Neural crest cell (in vitro differentiated cells): ENCODE measurements at regions not wholly inside any gene's neighbourhood (a gene's known extent, or its start where the extent isn't known, plus 50 kb on each side); places are given as distances from the start of the nearest gene placed in this dataset.

Source experiments
- DNase-seq: peaks from one replicate; pipeline ENCODE4 v3.0.0; 2021; ENCODE audit warnings: low read depth, mixed read lengths, low spot score
- H3K27ac Mint-ChIP-seq: one replicate; pipeline ENCODE4 v1.8.0; 2021; ENCODE audit warnings: mild to moderate bottlenecking, mixed read lengths; ENCODE audit not compliant: unreplicated experiment
- H3K27me3 Mint-ChIP-seq: 2 replicates; pipeline ENCODE4 v1.8.0; 2021; ENCODE audit warnings: low read depth, mild to moderate bottlenecking, mixed read lengths
- H3K36me3 Mint-ChIP-seq: 2 replicates; pipeline ENCODE4 v1.8.0; 2021; ENCODE audit warnings: low read depth, mild to moderate bottlenecking, mixed read lengths
- H3K4me1 Mint-ChIP-seq: 2 replicates; pipeline ENCODE4 v1.8.0; 2021; ENCODE audit warnings: mixed read lengths
- H3K4me3 Mint-ChIP-seq: one replicate; pipeline ENCODE4 v1.8.0; 2021; ENCODE audit warnings: mild to moderate bottlenecking, mixed read lengths
- H3K9me3 Mint-ChIP-seq: 2 replicates; pipeline ENCODE4 v1.8.0; 2021; ENCODE audit warnings: mixed read lengths
- CTCF ChIP-seq: fragments of 200-600 bp; sonication (generic); conservative IDR thresholded peaks from 2 replicates; pipeline ENCODE4 v1.5.0; 2021; ENCODE audit warnings: antibody characterized with exemption, mild to moderate bottlenecking

DNA sequence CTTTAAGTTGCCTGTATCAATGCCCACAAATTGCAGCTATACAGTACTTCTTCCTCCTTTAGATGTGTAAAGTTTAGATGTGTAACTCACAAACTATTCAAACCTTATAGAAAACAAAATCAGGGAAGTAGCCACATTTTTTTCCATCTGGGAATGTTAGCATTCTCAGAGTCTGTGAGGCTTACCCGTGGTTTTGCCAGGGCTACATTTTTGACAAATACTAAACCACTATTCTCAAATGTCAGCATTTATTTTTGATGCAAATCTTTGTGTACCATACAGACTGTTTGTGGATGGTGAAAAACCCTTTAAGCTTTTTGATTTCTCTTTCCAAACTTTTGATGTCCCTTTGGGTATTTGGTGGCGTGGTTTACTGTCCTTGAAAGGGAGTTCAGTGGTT, 216.4 kb downstream of the POSTN start:
- Mint-ChIP-seq H3K4me1 (peaks cover 11% of the 10 kb centered on the region), H3K4me3 (no peak overlapping the region), H3K27ac (no peak overlapping the region), H3K9me3 (no peaks in the 10 kb centered on the region), H3K36me3 (no peaks in the 10 kb centered on the region), H3K27me3 (no peaks in the 10 kb centered on the region)
- no peak for TF ChIP-seq CTCF
- DNase-seq = no peak

DNA sequence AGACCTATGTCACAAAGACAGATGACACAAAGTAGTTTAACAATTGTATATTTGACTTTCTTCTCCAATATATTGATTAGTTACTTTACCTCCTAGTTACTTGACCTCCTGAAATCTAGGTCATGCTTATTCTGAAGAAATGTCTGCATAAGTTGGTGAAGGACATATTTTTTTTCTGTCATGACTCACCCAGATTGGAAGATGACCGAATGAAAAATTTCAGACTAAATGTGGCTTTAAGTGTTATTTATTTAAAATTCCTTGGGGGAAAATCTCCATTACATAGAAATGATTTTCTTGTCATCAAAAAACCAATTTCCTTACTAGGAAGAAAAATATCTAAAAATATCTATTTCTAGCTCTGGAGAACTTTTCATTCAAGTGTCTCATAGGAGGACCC, 217.1 kb downstream of the POSTN start:
- H3K4me3 Mint-ChIP-seq = no peak overlapping the region
- no peak for TF ChIP-seq CTCF
- no peaks in the 10 kb centered on the region for H3K36me3 Mint-ChIP-seq
- no peaks in the 10 kb centered on the region for H3K27me3 Mint-ChIP-seq
- H3K4me1 Mint-ChIP-seq = peaks cover 11% of the 10 kb centered on the region
- DNase-seq = no peak
- no peaks in the 10 kb centered on the region for H3K9me3 Mint-ChIP-seq
- H3K27ac Mint-ChIP-seq = no peak overlapping the region

DNA sequence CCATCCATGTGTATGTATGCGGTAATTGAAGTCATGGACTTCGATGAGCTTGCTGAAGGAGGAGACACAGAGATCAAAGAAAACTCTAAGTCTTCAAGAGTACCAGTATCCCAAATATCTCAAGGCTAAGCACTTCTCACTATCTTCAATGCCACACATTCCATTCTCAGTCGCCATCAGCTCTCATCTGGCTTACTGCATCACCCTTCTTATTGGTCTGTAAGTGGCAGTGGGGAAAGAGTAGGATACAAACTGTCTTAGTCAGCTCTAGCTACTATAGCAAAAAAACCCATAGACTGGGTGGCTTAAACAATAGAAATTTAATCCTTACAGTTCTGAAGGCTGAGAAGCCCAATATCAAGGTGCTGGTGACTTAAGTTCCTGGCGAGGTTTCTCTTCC, 218.7 kb downstream of the POSTN start:
- Mint-ChIP-seq H3K36me3 (no peaks in the 10 kb centered on the region), H3K4me1 (peaks cover 11% of the 10 kb centered on the region), H3K9me3 (no peaks in the 10 kb centered on the region), H3K27ac (no peak overlapping the region), H3K4me3 (no peak overlapping the region), H3K27me3 (no peaks in the 10 kb centered on the region)
- no peak for TF ChIP-seq CTCF
- no peak for DNase-seq

GRCh38 chr13:37375724-37376123, 222.8 kb downstream of the POSTN start:
- no peaks in the 10 kb centered on the region for H3K4me1 Mint-ChIP-seq
- no peaks in the 10 kb centered on the region for H3K36me3 Mint-ChIP-seq
- H3K4me3 Mint-ChIP-seq = no peak overlapping the region
- DNase-seq = no peak
- H3K9me3 Mint-ChIP-seq = no peaks in the 10 kb centered on the region
- H3K27me3 Mint-ChIP-seq = no peaks in the 10 kb centered on the region
- TF ChIP-seq CTCF = no peak
- no peak overlapping the region for H3K27ac Mint-ChIP-seq

DNA sequence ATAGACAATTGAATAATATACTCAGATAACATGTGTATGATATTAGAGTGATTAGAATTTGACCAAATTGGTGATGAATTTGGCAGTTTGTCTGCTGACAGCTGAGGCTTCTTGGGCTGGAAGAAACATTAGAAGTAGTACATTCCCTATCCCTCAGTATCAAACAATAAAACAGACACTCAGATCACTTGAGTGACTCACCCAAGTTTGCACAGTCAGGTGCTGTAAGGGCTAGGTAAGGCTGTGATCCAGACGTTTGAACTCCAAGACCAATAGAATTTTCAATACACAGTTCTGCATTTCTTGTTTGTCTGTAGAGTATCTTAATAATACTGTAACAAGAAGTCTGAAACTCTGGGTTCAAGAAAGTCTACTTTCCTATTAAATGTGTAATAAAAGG, 223.5 kb downstream of the POSTN start:
- Mint-ChIP-seq H3K27ac (no peak overlapping the region), H3K4me3 (no peak overlapping the region), H3K4me1 (no peaks in the 10 kb centered on the region), H3K27me3 (no peaks in the 10 kb centered on the region), H3K36me3 (no peaks in the 10 kb centered on the region), H3K9me3 (no peaks in the 10 kb centered on the region)
- no peak for TF ChIP-seq CTCF
- no peak for DNase-seq

DNA sequence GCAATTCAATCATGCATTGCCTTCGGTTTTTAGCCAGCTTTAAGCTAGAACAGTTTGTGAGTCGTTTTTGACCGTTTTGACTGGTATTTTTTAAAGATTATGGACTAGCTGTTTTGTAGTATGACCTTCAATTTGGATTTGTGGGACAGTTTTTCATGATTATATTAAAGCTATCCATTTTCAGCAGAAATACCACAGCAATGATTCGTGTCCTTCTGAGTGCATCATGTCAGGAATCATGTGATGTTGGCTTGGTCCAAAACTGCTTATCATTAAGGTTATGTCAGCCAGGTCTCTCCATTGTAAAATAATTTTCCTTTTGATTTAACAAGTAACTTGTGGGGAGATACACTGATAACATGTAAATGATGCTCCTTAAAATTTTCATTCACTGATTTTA, 229.0 kb downstream of the POSTN start:
- no peak for TF ChIP-seq CTCF
- Mint-ChIP-seq H3K4me3 (no peak overlapping the region), H3K9me3 (no peaks in the 10 kb centered on the region), H3K4me1 (peaks cover 4% of the 10 kb centered on the region), H3K36me3 (no peaks in the 10 kb centered on the region), H3K27ac (no peak overlapping the region), H3K27me3 (no peaks in the 10 kb centered on the region)
- DNase-seq = no peak
